ENCODE measurements at regions not wholly inside any gene's neighbourhood (a gene's known extent, or its start where the extent isn't known, plus 50 kb on each side); places are given as distances from the start of the nearest gene placed in this dataset.

DNA sequence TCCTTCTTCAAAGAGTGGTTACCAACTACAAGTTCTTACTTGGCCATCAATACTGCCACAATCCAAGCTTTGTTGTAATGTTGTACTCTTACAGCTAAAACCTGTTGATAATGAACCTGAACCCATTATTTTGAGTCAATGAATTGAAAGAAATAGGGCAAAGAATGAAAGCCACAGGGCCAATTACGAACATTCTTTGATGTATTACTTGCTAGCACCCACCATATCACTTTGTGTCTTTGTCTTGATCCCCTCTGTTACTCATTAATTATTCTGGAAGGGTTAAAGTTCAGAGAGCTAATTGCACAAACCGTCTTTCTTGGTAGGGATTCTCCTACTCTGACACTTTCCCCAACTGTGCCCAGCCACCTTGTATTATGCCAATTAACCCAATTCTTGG lies 53.2 kb upstream of the TFEC start:
- in situ Hi-C loops (cut with HindIII; ENCODE audit: low sequenced_read_pairs) = loop anchor here (10.0 kb wide), 1 partner anchor 49 kb away; the partner anchor contains the start of gene TFEC

DNA sequence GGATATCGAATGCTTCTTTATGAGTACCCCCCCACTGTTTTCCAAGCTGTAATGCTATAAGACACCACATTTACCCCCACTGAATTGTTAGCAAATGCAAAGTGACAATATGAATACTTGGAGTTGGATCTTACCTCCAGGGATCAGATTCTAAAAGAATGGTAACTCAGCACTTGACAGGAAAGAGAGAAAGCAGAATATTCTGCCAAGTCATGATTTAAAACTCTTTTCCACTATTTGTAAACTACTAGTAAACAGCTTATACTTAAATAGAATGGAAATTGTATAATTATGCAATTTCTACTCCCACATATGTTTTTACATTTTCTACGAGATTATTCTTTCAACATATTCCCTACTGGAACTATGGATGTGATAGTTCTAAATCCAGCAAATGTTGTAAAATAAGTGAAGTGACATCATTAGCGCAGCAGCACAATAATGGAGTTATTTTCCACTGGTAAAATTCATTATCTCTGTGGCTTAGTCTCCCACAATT lies 56.0 kb upstream of the TFEC start:
- in situ Hi-C loops (cut with HindIII; ENCODE audit: low sequenced_read_pairs) = loop anchor here (10.0 kb wide), 1 partner anchor 52 kb away; the partner anchor contains the start of gene TFEC

DNA sequence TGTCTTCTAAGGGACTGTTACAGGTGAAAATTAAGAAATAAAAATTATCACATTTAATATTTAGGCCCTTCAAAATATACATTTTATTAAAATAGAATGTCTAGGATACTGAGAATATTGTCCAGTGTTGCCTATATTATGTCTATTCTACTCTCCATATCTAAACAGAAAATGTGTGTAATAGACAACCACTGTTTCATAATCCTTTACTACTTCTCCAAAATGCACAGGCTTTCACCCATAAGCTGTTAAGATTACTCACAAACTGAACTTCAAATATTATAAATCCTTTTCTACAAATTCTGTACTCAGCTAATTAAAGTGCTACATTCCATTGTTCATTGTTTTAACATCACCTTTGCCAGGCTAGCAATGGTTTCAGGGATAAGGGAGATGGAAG lies 56.7 kb upstream of the TFEC start:
- in situ Hi-C loops (cut with HindIII; ENCODE audit: low sequenced_read_pairs) = loop anchor here (10.0 kb wide), 1 partner anchor 52 kb away; the partner anchor contains the start of gene TFEC

DNA sequence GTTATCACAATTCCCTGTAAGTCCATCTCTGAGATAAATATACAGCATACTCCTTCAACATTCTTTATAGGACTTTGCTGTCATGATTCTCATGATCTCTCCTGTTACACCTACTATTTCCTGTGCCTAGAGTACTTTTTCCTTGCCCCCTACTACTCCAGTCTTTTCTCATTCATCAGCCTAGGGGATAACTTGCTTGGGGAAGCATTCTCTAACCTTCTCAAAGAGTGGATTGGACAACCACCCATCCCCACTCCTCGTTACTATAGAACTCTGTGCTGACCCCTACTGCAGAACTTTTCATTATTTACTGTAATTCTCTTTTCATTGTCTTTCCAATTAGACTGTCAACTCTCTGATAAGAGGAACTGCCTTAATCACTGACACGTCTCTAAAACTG lies 57.4 kb upstream of the TFEC start:
- in situ Hi-C loops (cut with HindIII; ENCODE audit: low sequenced_read_pairs) = loop anchor here (10.0 kb wide), 1 partner anchor 53 kb away; the partner anchor contains the start of gene TFEC

DNA sequence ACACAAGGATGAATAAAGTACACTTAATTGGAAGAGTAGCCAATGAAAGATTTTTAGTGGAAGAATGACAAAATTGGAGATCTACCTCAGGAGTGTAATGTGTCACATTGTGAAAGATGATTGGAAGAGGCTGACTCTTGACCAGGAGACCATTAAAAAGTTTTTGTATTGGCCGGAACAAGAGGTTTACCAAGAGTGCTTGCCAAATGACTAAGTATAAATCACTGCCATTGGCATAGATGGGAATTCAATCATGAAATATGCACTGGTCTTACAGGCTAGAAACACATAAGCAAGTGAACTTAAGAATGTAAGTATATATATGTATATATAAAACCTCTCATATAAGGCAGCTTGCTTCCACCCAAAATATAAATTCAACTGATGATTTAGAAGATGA lies 58.7 kb upstream of the TFEC start:
- in situ Hi-C loops (cut with HindIII; ENCODE audit: low sequenced_read_pairs) = loop anchor here (10.0 kb wide), 1 partner anchor 54 kb away; the partner anchor contains the start of gene TFEC

DNA sequence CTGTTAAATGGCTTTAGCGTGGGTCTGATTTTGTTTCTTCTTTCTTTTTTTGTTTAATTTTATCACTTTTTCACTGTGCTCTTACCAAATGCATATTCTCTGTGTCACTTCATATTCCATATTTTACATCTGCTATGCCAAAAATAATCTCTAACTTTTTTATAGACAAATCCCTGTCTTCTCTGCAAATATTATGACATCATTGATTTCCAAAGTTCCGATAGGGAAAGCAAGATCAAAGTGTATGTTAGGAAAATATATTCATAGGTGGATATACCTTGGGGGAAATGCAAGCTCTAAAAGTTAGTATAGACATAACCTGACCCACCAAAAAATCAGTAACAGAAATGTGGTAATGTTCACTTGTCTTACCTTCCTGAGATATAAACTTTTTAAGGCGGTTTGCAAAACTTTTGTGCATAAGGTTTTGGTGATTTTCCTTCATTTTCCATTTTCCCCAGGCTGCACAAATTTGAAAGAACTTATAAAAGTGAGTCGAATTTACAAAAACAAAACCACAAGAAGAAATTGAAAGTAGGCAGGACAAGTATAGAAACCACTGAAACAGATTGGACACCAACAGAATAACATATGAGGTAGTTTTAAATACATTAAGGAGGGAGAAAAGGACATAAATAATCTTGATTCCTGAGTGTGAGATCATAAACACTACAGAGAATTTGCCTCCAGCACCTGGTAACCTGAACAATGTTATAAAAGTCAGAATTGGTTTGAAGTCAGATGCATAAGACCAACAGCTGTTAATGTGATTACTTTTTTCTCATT lies 63.1 kb upstream of the TFEC start:
- in situ Hi-C loops (cut with HindIII; ENCODE audit: low sequenced_read_pairs) = no loop called here

DNA sequence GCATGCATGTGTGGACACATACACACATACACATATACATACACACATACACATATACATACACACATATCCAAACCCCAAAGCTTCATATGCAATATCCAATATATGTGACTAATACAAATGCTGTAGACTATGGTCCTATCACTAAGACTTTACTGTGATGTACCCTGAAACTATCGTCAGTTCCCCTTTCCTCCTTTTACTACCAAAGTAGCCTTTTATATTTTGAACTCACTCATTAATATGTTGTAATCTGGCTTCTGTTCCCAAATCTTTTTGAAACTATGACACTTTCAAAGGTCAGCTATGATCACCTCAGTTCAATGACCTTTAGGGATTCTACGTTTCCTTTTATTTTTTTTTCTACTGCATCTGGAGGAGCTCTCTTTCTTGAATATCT lies 64.8 kb upstream of the TFEC start:
- in situ Hi-C loops (cut with HindIII; ENCODE audit: low sequenced_read_pairs) = no loop called here

DNA sequence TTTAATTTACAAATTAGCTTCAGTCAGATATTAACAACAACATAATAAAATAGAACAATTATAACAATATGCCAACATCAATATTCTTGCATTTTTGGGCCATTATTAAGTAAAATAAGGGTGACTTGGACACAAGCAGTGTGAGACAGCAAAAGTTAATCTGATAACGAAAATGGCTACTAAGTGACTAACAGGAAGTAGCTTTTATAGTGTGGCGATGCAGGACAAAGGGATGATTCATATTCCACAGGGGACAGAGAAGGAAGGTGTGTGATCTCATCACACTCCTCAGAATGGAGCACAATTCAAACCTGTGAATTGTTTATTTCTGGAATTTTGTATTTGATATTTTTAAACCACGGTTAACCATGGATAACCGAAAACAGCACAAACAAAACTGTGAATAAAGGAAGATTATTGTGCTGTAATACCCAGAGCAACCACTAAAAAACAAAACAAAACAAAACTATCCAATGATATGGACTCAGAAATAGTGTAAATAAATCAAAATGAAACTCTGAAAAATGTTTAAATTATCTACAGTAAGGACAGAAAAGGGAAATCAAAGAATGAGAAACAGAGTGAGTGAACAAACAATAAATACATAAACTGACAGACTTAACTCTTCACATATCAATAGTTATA lies 66.9 kb upstream of the TFEC start:
- in situ Hi-C loops (cut with HindIII; ENCODE audit: low sequenced_read_pairs) = no loop called here

DNA sequence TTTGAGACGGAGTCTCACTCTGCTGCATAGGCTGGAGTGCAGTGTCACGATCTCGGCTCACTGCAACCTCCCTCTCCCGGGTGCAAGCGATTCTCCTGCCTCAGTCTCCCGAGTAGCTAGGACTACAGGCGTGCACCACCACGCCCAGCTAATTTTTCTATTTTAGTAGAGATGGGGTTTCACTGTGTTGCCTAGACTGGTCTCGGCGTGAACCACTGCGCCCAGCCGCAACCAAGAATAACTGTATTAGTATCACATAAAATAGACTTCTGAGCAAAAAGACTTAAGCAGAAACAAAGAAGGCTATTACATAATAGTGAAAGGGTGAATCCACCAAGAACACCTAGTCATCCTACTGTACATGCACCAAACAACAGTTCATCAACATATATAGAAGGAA lies 67.6 kb upstream of the TFEC start:
- in situ Hi-C loops (cut with HindIII; ENCODE audit: low sequenced_read_pairs) = no loop called here

DNA sequence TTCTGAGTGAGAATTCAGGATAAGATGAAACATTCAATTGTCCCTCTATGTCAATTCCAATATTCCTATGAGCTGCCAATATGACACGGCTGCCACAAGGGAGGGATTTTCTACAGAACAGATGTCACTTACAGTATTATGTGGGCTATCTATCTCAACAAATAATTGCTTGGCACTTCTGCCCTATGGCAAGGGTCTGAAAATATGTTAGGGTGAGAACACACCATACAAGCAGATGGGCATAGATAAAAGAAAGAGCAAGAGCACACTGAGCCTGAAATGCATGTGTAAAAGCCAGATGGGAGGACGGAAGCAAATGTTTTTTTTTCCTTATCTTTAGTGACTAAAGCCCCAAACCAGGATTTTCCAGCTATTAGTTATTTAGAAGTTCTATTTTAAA lies 70.1 kb upstream of the TFEC start:
- in situ Hi-C loops (cut with HindIII; ENCODE audit: low sequenced_read_pairs) = no loop called here

DNA sequence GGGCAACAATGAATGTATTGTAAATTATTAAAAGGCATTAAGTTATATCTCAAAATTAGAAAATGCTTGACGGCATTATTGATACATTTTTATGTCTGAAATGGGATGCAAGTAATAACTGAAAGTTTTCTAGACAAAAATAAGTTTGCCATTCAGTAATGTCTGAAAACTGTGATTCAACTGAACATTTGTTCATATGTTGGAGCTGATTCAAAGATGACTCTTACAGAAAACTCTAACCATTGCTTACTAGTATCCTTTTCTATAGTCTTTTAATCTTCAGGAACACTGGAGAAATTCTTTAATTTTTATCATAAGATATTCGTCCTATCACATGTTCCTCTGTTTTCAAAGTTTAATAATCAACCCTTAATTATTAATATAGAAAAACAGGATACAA lies 71.1 kb upstream of the TFEC start:
- in situ Hi-C loops (cut with HindIII; ENCODE audit: low sequenced_read_pairs) = no loop called here

DNA sequence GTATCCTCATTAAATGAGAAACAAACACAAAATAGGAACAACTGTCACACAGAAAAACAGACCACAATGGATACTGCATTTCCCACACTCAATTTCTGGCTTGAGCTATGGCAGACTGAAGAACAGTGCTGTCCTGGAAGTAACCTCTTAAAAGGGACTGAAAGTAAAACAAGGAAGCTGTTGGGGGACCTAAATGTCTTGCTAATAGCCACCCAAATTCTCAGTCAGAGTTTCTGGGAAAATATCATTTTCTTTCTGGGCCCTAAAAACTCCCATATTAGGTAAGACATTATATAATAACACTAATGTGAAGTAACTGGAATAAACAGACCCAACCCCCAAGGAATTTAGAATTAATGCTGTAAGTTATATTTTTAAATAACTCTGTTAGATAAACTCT lies 80.9 kb upstream of the TFEC start:
- in situ Hi-C loops (cut with HindIII; ENCODE audit: low sequenced_read_pairs) = no loop called here

DNA sequence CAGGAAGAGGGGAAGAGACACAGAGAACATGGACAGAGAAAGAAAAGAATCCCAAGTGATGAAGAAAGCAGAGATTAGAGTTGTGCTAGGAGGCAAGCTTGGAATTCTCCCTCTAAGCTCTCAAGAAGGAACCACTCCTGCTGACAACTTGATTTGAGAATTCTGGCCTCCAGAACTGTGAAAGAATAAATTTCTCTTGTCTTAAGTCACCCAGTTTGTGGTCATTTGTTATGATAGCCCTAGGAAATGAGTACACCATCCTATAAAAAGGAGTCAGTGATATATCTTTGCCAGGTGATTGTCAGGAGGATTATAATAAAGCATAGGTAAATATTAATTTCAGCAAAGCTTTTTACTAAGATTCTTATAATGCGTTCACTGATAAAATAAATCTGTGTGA lies 82.7 kb upstream of the TFEC start:
- in situ Hi-C loops (cut with HindIII; ENCODE audit: low sequenced_read_pairs) = no loop called here

DNA sequence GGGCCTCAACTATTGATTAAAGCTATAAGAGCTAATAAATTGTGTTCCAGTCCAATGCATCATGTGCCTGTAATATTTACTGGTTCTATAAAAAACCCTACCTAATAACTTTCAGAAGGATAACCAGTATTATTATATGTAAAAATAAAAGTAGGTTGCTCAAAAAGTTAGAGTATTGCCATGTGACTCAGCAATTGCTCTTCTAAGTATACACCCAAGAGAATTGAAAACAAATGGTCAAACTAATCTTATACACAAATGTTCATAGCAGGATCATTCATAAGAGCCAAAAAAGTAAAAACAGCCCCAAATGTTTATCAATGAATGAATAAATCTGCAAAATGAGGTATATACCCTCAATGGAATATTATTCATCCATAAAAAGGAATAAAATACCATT lies 89.5 kb upstream of the TES start:
- in situ Hi-C loops (cut with HindIII; ENCODE audit: low sequenced_read_pairs) = no loop called here

DNA sequence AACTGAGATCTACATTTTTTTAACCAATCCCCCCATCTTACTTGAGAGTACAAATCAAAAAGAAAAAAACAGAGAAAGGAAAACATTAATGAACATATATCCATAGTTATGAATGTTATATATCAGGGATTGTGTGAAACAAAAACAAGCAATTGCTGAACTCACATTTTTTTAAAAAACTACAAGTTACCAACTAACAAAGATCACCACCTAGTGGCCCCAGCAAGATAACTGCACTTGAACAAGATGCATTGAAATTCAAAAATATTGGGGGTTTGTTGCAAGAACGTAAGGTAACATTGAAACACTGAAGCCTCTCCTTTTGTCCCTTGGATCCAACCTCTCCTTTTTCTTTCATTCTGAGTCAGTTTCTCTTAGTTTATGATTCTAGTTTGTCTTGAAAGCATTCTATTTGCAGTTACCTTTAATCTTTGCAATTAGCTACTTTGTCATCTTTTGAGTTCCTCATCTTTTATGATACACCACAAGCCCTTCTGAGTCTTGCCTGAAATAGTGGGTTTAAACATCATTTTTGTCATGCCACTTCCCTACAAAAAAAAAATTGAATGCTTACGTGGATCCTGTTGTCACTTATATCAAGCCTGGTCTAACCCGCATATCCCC lies 87.3 kb upstream of the TES start:
- in situ Hi-C loops (cut with HindIII; ENCODE audit: low sequenced_read_pairs) = no loop called here

DNA sequence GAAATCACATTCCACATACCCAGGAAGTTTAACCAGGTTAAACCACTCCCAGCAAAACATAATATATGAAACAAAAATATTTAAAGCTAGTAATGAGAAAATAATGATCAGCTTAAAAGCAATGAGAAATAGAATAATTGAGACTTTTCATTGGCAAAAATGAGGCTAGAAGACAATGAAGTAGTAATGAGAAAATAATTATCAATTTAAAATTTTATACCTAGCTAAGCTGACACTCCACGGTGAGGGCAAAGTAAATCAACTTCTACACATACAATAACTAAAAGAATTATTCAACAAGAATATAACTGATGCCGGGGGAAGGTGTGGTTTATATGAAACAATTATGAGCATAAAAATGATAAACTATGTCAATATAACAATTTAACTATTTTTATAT lies 82.2 kb upstream of the TES start:
- in situ Hi-C loops (cut with HindIII; ENCODE audit: low sequenced_read_pairs) = no loop called here

DNA sequence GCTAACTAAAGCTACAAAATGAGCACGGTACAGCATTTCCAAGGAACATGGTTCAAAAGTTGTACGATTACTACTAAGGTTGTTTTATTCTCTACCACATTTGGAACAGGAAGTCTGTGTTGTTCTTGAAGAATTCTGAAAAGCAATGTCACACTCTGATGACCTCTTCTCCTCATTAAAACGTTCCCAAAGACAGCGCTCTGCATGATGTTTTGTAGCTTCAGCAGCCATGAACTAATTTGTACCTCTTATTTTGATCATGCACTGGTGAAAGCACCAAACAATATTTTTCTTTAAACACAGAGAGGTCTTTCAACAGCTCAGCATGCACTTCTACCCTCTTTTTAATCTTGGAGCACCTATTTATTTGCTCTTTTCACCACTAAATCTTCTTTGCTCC lies 75.0 kb upstream of the TES start:
- in situ Hi-C loops (cut with HindIII; ENCODE audit: low sequenced_read_pairs) = no loop called here

DNA sequence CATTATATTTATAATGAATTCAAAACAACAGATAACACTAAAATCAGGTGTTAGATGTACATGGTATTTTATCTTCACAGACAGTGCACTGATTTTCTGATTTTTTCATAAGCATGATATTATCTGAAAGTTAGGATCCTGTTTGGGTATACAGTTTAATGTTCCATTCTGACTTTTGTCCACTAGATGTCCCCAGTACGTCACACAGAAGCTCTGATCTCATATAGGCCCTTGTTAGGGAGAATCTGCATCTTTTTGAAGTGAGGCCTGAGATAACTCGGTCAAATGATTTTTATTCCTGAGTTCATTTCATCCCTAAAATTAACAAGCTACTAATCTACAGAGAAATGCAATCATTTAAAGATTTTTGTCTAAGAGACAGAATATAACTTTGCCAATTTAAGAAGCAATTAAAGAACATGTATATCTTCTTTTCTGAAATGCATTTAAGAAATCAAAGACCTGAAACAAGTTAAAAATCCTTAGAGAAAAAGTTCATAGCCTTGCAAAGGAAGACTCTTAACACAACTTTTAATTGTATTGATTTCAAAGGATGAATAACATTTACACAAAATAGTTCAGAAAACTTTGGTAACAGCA lies 72.0 kb upstream of the TES start:
- in situ Hi-C loops (cut with HindIII; ENCODE audit: low sequenced_read_pairs) = no loop called here

DNA sequence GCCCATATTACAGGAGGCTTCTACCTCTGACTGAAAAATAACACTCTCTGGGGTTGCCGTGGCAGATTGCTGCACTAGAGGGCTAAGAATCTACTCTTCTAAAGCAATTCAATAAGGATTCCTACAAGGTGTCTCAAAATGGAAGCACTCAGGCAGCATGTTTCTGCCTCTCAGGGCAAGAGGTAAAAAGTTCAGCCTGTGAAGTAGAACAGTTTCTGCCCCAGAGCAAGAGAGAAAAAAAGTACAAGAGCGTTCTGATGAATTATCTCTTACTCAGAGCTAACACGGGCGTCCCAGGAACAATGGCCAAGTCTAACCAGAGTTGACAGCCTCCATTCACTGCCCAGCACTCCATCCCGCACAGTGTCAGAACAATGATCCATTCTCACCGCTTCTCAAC lies 71.3 kb upstream of the TES start:
- in situ Hi-C loops (cut with HindIII; ENCODE audit: low sequenced_read_pairs) = no loop called here

DNA sequence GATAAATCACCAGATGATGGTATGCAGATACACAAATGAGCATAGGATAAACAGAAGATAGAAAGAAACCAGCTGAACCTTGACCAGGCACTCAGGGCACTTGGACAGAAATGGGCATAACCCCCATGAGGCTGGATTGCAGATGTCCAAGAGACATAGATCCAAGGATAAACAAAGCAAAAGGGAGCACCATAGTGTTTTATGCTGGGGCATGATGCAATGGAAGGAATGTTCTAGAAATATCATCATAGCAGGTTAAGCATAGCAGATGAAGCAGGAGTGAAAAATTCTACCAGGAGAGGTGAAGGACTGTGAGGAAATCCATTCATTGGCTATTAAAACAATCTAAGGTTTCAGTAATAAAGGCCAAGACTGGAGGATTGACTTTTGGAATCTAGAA lies 70.5 kb upstream of the TES start:
- in situ Hi-C loops (cut with HindIII; ENCODE audit: low sequenced_read_pairs) = no loop called here

DNA sequence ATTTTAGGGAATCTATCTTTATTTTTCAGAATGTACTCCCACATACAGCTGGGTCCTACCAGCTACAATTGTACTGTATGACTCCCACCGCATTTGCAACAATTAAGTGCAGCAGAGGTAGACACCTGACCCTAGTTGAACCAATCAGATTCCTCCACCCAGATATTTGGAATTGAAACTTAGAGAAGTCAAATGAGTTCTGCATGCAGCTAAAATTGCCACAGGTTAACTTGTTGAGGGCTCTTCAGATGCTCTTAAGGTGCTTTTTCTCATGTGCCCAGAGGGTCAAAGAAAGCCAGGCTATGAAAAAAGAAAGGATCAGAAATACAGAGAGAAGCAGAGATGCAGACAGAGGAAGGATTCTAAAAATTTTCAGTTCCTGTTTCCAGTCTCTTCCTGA lies 68.0 kb upstream of the TES start:
- in situ Hi-C loops (cut with HindIII; ENCODE audit: low sequenced_read_pairs) = no loop called here
